HG03565 (cell line): ENCODE measurements at regions not wholly inside any gene's neighbourhood (a gene's known extent, or its start where the extent isn't known, plus 50 kb on each side); places are given as distances from the start of the nearest gene placed in this dataset.

Source experiments
- ATAC-seq: cut with Tn5 transposase; IDR thresholded peaks from one replicate; pipeline ENCODE4 v1.9.1; 2021; ENCODE audit warnings: mild to moderate bottlenecking, moderate library complexity; ENCODE audit not compliant: unreplicated experiment

DNA sequence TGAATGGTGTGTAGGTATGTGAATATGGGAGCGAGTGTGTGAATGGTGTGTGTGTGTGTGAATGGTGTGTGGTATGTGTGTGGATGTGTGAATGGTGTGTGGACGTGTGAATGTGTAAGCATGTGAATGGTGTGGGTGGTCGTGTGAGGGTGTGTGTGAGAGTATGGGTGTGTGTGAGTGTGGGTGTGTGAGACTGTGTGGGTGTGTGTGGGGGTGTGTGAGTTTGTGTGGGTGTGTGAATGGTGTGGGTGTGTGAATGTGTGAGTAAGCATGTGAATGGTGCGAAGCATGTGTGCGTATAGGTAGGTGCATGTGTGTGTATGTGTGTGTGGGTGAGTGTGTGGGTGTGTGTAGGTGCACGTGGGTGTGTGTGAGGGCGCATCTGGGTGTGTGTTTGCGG, 160.7 kb upstream of the COBL start:
- no peak for ATAC-seq

DNA sequence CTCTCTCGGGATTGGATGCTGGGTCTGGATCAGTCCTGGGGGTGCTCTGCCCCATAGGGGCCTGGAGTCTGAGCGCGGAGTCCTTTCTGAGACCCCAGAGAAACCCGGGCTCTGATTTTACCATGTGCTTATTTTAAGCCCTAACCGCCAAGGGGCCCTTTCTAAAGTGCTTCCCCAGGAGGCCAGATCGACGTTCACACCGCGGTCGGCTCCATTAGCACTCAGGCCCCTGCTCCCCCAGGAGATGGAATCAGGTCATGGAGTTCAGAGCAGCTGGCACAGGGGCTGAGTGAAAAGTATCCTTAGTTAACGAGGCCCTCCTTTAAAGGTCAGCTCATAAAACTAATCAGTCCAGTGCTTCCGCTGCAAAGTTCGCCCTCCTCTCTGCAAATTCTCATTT, 159.4 kb upstream of the COBL start:
- no peak for ATAC-seq

DNA sequence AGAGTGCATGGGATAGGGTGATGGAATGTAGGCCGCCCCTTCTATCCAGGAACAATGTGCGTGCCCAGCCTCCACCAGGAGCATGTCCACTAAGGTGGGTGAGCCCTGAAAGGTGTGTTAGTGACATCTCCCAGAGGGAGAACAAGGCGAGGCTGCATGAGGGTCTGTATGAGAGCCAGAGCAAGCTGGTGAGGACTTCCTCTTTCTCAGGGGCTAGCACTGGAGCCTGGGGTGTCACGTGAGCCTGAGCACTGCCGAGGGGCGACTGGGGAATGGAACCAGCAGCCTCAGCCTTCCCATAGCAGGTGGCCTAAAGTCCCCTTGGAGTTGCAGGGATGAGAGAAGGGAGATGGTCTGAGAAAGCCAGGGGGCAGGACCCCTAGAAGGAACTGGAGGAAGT, 156.3 kb upstream of the COBL start:
- no peak for ATAC-seq

DNA sequence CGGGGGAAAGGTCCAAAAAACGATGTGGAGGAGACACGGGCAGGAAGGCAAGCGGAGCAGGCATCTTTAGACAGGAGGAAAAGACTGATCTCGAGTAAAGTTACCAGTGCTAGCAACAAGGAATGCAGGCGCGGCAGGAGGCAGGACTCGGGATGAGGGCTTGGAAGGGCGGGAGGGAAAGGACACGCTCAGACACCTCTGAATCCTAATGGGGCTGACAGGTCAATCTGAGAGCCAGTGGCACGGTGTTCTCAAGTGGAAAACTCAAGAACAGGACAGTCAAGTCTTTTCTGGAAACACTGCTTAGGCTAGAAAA, 155.3 kb upstream of the COBL start:
- no peak for ATAC-seq

DNA sequence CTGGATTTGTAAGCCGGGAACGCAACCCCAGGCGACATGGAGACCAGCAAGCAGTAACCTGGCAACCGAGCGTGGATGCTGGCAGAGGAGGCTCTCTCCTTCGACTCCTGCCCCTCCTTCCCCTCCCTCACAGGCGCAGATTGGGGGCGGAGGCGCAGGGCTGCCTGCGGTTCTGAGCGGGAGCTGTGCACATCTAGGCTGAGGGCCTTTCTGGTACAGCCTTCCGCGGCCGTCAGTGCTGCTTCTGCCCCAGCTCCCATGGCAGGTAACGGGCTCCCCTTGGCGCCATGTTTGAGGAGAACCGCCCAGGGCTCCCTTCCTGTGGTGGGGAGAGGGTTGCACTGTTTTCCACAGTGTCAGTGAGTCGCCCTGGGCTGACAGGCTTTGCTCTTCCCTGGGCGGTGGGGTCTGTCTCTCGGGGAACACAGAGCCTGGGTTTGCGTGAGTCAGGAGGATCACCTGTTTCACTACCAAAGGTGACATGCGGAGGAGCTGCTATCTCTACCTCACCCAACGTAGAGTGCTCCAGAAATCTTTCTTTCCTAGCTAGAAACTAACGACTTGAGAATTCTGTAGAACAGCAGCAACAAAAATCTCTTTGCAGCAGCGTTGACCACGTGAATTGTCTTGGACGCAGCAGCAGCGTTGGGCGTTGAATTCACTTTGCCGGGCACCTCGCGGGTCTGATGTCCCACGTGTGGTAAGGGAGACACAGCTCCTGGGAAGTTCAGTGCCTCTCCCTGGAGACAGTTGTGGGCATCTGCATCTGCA, 154.8 kb upstream of the COBL start:
- ATAC-seq: no peak

DNA sequence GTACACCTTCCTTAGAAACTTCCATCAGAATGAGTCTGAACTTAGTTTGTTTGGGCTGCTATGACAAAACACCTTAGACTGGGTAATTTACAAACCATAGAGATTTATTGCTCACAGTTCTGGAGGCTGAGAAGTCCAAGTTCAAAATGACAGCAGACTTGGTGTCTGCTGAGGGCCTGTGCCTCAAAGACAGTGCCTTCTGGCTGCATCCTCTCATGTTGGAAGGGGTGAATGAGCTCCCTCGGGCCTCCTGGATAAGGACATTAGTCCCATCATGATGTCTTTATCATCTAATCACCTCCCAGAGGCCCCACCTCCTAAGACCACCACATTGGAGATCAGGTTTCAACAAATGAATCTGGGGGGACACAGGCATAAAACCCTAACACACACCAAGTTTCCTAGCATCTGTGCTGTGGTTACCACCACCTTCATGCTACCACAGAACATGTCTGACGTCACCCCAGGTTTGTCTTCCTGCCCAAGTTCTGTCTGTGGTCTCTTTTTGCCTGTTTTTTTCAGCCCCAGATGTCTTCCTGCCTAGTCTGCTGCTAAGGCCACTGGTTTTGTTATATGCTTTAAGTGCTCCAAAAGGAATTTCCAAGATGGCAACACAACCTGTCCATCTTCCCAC, 150.9 kb upstream of the COBL start:
- no peak for ATAC-seq

DNA sequence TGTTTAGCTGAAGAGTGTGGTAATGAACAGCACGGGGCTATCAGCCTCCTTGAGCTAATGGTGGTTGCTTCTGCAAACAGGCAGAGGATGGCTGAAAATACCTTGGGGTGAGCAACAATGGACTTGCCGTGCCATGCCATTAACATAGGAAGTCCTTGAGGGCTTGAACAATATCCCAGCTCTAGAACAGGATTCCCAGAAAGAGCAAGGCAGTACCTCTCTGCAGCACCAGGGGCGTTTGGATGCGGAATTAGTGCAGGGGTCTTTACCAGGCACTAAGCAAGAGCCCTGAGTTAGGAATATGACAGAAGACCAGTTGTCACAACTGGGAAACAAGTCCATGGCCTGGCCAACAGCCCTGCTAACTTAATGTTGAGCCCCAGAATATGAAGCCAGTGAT, 143.2 kb upstream of the COBL start:
- no peak for ATAC-seq

DNA sequence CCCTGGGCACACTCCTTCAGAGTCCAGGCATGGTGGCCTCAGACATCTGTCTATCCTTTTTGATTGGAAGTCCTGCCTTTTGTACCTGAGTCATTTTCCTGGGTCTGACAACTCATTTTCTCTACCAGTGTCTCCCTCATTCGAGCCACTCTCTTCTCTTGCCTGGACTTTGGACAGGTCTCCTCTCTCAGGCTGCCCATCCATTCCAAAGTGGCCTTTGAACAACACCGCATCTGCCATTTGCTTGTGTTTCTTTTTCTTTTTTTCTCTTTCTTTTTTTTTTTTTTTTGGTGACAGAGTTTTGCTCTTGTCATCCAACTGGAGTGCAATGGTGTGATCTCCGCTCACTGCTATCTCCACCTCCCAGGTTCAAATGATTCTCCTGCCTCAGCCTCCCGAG, 142.1 kb upstream of the COBL start:
- ATAC-seq: no peak

DNA sequence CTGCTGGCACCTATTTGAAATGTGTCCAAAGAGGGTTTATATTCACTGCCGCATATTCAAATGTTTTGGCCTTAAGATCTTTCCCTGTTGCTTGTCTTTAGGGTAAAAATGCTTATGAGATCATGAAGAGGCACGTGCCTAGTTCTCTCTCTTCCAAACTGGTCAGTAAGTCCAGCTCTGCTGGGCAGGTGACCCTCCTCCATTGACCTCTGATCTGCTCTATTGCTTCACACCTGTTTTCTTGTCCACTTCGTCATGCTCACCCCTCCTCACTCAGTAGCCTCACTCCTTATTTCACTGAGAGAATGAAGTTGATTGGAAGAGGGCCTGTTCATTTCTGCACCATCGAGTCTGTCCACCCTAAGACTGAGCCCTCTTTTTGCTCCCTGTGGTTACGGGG, 140.5 kb upstream of the COBL start:
- no peak for ATAC-seq

DNA sequence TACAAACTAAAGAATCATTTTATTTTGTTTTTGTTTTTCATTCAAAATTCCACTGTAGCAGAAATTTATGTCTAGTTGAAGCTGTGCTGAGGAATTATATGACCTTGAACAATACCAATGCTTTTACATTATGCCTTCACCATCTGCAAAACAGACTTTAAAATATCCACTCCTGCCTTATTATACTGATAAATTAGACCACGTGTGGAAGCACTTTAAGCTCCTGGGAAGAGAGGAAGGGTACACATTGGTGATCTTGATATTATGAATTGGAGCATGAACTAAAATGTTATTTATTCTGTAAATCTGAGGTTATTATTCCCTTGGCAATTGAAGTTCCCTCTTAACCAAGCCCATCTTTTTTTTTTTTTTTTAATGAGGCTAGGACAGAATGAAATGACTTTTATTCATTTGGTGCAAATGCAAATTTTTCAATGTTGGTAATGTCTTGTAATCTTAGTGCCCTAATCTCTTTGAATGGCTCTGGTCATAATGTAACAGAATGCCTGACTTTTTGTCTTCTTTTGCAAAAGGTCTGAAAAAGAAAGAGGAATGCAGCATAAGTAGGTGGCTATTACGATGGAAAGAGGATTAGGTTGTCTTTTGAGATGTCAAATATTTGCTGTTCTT, 139.9 kb upstream of the COBL start:
- no peak for ATAC-seq

DNA sequence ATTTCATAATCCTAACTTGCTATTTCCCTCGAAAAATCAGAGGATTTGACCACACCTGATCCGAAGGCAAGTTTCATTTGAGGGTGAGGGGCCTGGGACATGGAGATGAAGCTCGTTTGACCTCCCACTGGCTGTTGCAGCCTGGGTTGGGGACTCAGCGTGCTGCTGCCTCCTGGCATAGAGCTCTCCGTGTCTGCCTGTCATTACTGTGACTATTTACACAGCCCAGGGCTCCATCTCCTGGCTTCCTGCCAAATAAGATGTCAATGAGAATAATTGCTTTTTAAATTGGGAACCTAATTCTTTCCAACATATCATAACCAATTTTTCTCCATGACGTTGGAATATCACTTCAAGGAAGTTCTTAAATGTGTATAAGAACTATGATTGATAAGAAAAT, 139.3 kb upstream of the COBL start:
- ATAC-seq: no peak

DNA sequence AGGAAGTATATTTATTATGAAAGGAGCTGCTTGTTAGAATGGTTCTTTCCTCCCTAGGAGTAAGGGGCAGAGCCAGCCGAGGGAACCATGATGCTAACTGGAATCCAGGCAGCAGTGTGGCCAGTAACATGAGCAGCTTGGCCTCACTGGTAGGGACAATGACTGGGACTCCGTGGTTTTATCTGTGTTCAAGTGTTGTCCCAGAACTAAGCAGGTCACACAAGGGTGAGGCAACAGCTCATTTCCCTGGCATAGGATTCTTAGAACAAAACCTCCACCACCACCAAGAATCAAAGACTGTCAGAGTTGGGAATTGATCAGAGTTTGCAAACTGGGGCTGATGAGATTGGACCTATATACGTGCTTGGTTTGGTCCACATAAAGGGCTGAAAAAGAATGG, 138.9 kb upstream of the COBL start:
- no peak for ATAC-seq

DNA sequence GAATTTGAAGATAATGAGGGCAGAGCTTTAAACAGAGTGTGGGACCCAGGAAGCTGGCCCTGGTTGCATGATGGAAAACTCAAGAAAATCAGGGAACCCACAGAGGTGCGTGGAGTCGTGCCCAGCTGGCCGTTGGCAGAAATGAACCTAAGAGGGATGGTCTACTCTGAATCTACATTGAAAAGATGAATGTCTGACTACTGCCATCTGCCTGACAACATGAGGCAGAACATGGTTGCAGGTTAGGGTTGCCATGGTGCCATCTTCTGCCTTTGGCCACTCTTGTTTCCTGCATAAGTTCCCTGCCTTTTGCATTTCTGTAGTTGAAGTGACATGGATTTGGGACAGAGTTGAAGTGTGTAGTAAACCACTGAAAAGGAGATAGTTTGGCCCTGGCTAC, 138.5 kb upstream of the COBL start:
- ATAC-seq: no peak

DNA sequence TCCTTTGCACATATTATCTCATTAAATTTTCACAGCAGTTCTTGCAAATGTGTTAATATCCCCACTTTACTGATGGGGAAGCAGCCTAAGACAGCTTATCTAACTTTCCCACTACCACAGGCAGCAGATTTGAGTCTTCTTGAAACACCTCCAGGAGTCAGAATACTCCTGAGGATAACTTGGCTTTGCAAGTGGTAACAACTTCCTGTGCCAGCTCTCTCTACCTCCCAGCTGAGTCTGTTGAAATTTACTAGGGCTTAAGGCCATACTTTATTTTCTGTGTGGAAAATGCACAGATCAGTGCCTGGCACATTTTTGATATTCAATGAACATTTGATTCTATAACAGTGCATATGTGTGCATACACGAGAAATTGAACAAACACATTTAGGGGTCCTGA, 136.1 kb upstream of the COBL start:
- no peak for ATAC-seq

DNA sequence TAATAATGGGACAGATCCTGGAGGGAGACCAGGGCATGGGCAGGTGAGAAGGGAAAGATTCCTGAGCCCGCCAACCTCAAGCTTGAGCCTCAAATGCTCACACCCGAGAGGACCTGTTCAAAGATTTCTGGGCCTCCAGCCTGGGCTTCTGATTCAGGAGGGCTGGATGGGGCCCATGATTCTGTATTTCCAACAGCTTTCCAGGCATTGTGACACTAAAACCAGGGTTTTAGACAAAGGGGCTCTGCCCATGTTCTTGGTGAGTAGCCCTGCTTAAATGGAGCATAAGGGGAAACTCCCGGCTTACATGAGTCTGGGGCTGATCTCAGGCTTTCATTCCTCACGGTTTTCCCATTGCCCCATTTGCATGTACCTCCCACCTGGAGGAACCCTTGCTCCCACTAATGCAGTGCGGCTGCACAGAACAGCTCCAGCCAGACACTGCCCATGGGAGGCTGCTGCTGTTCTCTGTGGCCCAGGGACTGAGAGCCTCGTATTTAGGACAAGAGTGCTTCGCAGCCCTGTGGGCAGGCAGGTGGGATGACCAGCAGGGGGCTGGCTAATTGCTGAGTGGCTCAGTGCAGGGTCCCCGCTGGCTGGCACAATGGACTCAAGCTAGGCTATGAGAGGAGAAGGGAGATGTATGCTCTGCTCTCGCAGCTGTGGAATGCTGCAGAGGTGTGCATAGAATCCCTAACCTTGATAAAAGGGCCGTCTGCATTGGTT, 135.3 kb upstream of the COBL start:
- ATAC-seq: no peak

DNA sequence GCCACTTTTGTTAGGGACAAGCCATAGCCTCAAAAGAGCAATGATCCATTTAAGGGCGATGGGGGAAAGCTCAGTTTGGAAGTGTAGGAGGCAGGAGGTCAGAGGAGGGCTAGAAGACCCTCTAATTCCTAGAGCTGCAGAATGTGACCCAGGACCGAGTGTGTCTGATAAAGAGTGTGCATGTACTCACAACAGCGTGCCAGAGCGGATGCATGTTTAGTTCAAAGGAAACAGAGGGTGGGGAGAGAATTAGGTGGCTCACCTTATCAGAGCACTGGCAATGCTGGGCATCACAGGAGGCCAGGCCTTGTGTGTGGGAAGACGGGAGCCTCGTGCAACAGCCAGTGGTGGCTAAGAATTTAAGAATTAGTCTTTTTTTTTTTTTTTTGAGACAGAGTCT, 133.9 kb upstream of the COBL start:
- no peak for ATAC-seq

DNA sequence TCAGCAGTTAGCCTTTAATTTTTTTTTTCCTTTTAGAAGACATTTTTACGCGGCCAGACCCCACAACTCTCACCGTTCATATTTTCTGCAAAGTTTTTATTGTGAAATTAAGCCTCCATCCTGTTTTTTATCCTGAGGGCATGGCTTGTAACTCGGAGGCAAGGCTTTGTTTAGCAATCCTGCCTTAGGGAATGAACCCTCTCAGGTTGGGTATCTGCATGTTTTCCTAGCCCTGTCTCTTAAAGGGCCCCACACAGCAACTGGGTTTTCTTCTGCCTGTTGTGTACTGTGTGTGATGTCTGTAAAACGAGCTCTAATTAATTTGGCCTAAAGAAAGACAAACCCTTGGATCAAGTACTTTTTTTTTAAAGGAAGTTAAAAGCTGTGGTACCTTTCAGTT, 130.2 kb upstream of the COBL start:
- no peak for ATAC-seq

DNA sequence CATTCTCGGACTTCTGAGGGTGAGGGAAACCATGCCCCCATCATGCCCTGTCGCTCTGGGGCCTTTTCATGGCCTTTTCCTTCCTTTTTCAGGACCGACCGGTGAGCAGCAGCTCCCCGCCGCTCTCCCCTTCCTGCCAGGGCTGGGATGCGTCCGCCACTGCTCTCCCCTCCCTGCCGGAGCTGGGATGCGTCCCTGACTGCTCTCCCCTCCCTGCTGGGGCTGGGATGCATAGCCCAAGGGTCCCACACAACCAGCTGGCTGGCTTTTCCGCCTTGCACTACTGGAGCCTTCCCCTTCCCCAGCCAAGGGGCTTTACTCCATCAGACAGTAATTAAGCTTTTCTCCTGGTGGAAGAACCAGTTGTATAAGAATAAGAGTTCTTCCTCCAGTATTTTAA, 129.7 kb upstream of the COBL start:
- ATAC-seq: no peak

DNA sequence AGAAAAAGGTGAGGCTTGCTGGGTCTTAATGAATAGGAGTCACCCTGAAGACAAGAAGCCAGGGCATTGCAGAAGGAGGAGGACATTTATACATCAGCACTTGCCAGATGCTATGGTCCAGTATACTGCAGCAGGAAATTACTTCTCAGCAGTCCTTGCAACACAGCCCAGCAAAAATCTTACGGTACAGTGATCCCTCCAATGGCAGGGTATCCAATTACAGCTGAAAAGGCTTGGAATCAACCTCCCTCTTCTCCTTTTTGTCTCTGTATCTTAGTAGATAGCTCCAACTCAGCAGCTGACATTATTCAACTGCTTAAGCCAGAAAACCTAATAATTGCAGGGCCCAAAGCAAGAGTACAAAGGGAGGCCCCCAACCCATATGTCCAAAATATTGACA, 128.3 kb upstream of the COBL start:
- ATAC-seq: no peak

DNA sequence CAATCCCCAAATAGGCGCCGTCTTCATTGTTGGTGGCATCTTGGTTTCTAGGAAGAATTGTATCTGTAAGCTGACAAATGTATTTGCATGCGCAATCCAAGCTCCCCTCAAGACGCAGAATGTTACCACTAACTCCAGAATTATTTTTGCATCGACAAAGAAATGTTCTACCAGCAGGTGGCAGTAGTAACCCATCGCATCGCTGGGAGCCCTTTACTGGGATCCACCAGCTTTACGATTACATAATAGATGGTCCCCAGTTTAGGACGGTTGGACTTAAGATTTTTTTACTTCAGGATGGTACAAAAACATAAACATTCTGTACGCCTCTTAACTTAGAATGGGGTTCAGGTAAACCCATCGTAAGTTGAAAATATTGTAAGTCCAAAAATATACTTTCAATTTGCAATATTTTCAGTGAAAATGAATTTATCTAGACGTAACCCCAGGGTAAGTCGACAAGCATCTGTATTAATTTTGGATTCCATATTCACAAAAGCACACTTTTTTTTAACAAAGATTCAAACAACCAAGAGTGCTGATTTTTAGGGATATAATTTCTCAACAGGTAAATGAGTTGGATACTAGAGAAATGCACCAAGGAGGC, 114.0 kb upstream of the COBL start:
- ATAC-seq: no peak

DNA sequence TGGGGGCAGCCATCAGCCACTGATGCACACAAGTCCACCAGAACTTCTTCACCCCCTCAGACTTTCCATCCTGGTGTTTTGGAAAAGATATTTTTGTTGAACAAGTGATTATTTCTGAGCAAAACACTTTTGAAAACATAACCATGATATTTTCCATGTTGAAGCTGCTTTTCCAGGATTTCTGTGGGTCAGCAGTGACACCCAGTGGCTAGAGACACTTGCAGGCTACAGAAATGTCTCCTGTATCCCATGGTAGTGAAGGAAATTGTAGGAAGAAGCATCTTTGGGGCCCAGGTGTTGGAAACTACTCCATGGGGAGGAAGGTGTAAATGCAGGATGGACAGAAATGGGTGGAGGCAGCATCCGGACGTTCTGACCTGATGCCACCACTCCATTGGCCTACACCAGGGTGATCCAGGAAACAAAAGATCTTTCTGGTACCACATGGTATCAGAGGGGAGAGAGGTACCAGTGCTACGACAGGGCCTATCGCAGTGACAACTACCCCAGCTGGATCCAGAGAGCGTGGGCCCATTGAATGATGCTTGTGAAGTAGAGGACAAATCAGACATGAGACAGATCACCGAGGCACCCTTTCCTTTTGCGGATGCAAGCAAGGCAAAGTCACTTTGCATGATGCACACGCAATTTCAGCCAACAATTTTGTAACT, 111.7 kb upstream of the COBL start:
- ATAC-seq: no peak
